ENCODE measurements at regions not wholly inside any gene's neighbourhood (a gene's known extent, or its start where the extent isn't known, plus 50 kb on each side); places are given as distances from the start of the nearest gene placed in this dataset.

- H3K4me3 ChIP-seq (ENCODE audit: low read length) = no peak overlapping the region
- no peak for DNase-seq (ENCODE audit: low read depth, low spot score)
Measured at GRCh38 chr2:30041884-30042283, 104.9 kb upstream of the YPEL5 start.

GRCh38 chr2:30046396-30046795 is 100.4 kb upstream of the YPEL5 start:
- DNase-seq (ENCODE audit: low read depth, low spot score) = no peak
- no peak overlapping the region for H3K4me3 ChIP-seq (ENCODE audit: low read length)

GRCh38 chr2:30046979-30047378 is 99.8 kb upstream of the YPEL5 start:
- H3K4me3 ChIP-seq (ENCODE audit: low read length) = no peak overlapping the region
- no peak for DNase-seq (ENCODE audit: low read depth, low spot score)

GRCh38 chr2:30048636-30049175 is 98.1 kb upstream of the YPEL5 start:
- no peak overlapping the region for H3K4me3 ChIP-seq (ENCODE audit: low read length)
- no peak for DNase-seq (ENCODE audit: low read depth, low spot score)

- DNase-seq (ENCODE audit: low read depth, low spot score) = no peak
- H3K4me3 ChIP-seq (ENCODE audit: low read length) = no peak overlapping the region
Measured at GRCh38 chr2:30055548-30055947, 91.3 kb upstream of the YPEL5 start.

- DNase-seq (ENCODE audit: low read depth, low spot score) = no peak
- H3K4me3 ChIP-seq (ENCODE audit: low read length) = no peak overlapping the region
Measured at GRCh38 chr2:30060562-30060961, 86.2 kb upstream of the YPEL5 start.

GRCh38 chr2:30068067-30068466 is 78.7 kb upstream of the YPEL5 start:
- no peak overlapping the region for H3K4me3 ChIP-seq (ENCODE audit: low read length)
- DNase-seq (ENCODE audit: low read depth, low spot score) = no peak

- no peak overlapping the region for H3K4me3 ChIP-seq (ENCODE audit: low read length)
- DNase-seq (ENCODE audit: low read depth, low spot score) = peak; percentile 39
Measured at GRCh38 chr2:30072250-30072842, 74.5 kb upstream of the YPEL5 start.

- no peak for DNase-seq (ENCODE audit: low read depth, low spot score)
- no peak overlapping the region for H3K4me3 ChIP-seq (ENCODE audit: low read length)
Measured at GRCh38 chr2:30073523-30073922, 73.3 kb upstream of the YPEL5 start.

GRCh38 chr2:30074023-30074422 is 72.8 kb upstream of the YPEL5 start:
- DNase-seq (ENCODE audit: low read depth, low spot score) = no peak
- no peak overlapping the region for H3K4me3 ChIP-seq (ENCODE audit: low read length)

GRCh38 chr2:30078521-30078920 is 68.3 kb upstream of the YPEL5 start:
- DNase-seq (ENCODE audit: low read depth, low spot score) = peak; percentile 0
- no peak overlapping the region for H3K4me3 ChIP-seq (ENCODE audit: low read length)

- no peak for DNase-seq (ENCODE audit: low read depth, low spot score)
- no peak overlapping the region for H3K4me3 ChIP-seq (ENCODE audit: low read length)
Measured at GRCh38 chr2:30084915-30085314, 61.9 kb upstream of the YPEL5 start.

GRCh38 chr2:30089171-30089570 is 57.6 kb upstream of the YPEL5 start:
- no peak overlapping the region for H3K4me3 ChIP-seq (ENCODE audit: low read length)
- DNase-seq (ENCODE audit: low read depth, low spot score) = no peak

- no peak overlapping the region for H3K4me3 ChIP-seq (ENCODE audit: low read length)
Measured at GRCh38 chr2:30095402-30095801, 51.4 kb upstream of the YPEL5 start.

GRCh38 chr2:30096451-30096850 is 50.4 kb upstream of the YPEL5 start:
- no peak overlapping the region for H3K4me3 ChIP-seq (ENCODE audit: low read length)
- no peak for DNase-seq (ENCODE audit: low read depth, low spot score)

More at GRCh38 chr2:30095402-30095801, 51.4 kb upstream of the YPEL5 start:
- no peak for DNase-seq (ENCODE audit: low read depth, low spot score)

Measured in Jurkat, Clone E6-1 (cell line).